Medulla oblongata (tissue), 1 donor: ENCODE measurements at regions not wholly inside any gene's neighbourhood (a gene's known extent, or its start where the extent isn't known, plus 50 kb on each side); places are given as distances from the start of the nearest gene placed in this dataset.

Experiments
- DNase-seq: peaks from one replicate; pipeline ENCODE4 v3.0.0-alpha.2; 2015; ENCODE audit errors: extremely low spot score

DNA sequence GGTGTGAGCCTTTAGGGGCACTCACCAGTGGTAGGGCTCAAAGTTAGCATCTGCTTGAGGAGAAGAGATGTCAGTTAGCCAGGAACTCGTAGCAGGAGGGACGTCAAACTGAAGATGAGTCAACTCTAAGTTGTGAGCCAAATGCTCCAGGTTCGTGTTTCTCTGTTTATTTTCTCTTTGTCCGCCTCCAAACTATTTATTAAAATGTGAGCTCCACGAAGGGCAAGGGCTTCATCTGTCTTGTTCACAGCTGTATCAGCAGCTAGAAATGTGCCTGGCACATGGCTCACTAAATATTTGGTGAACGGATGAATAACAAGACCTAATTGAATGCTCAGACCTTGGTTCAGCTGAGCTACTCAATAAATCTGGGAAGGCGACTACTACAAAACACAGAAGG is 248.9 kb downstream of the BCOR start:
- no peak for DNase-seq

DNA sequence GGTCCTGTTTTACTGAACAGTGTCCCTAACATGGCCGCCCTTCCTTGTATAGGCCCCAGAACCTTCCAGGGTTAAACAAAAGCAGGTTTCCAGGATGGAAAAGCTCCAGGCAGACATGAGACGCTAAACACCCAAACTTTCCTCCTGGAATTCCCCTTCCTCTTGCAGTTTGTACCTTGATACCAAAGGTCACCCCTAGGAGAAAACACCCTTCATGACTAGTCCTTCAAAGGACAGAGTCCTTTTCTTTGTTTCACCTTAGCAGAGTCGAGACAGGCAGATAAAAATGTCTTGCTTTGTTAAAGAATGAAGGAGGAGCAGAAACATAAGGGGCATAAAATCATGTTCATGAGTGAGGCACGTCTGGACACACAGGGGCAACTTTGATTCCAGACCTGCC is 247.5 kb downstream of the BCOR start:
- DNase-seq: no peak

- no peak for DNase-seq
These were observed 247.1 kb downstream of the BCOR start for GRCh38 chrX:39850630-39851152.

GRCh38 chrX:39851745-39852455 is 245.9 kb downstream of the BCOR start:
- no peak for DNase-seq

GRCh38 chrX:39852491-39852890 is 245.3 kb downstream of the BCOR start:
- DNase-seq: no peak

DNA sequence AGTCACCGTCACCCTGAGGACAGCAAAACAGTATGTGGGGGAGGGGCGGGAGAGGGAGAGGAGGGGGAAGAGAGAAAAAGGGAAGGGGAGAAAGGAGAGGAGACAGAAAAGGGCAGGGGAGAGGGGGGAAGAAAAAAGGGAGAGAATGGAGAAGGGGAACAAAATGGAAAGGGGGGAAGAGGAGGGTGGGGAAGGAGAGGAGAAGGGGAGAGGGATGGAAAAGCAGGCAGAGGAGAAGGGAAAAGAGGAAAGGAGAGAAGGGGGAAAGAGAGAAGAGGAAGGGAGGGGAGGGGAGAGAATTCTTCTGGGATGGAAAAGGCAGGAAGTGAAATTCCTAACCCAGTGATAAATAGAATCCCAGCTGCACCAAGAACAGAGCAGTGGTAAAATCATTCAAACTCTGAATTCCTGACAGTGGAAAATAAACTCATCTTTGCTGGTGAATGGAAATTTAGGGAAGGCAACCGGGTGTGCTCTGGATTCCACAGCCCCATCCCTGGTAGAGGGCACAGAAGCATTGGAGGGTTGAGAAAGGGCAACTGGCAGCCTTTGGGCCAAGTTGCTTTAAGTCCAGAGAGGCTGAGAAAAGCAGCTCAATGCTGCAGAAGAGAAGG is 244.2 kb downstream of the BCOR start:
- DNase-seq: no peak

DNA sequence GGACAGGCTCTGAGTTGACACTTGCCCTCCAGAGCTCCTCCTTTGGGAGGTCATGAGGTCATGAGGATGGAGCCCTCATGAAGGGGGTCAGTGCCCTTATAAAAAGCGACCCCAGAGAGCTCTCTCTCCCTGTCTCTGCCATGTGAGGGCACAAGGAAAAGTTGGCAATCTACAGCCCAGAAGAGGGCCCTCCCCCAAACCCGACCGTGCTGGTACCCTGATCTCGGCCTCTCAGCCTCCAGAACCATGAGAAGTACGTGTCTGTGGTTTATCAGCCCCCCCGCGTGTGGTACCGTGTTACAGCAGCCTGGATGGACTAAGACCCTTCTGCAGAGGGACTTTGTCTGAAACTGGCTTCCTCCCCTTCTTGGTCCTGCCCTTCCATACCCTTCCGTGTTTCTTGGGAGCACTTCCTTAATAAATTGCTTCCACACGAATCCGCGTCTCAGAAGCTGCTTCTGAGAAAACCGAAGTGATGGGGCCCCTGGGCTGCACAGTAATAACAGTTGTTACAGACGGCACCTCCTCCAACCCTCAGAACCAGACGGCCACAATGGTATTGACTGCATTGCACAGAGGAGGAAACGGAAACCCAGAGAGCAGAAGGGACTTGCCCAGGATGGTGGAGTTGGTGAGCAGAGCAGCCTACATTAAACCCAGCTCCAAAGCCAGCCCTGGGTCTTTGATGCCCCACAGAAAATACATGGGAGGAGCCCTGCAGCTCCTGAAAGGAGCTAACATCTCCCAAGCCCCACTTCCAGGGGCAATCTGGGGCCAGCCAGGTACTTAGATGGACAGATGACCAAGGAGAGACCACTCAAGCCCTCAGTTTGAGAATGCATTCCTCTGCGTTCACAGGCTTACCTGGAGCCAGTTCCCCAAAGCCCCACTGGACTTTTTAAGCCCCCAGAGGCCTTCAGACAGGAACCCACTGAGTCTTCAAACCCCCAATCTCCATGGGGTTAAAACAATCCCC is 242.7 kb downstream of the BCOR start:
- DNase-seq: no peak

DNA sequence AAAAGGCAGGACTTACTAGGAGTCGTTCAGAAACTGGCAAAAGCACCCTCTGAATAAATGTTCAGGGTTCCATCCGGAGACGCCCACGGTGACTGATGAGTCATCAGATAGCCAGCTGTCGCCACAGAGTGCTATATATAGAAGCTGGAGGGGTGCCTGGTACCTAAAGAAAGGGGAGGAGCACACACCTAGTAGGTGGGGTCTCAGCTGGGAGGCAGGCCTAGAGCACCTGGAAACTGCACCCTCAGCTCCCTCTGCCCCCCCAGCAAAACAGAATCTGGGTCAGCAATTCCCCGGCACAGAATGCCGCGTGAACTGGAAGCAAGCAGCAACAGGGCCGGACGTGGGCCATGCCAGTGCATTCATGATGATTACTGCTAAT is 242.0 kb downstream of the BCOR start:
- DNase-seq: no peak

DNA sequence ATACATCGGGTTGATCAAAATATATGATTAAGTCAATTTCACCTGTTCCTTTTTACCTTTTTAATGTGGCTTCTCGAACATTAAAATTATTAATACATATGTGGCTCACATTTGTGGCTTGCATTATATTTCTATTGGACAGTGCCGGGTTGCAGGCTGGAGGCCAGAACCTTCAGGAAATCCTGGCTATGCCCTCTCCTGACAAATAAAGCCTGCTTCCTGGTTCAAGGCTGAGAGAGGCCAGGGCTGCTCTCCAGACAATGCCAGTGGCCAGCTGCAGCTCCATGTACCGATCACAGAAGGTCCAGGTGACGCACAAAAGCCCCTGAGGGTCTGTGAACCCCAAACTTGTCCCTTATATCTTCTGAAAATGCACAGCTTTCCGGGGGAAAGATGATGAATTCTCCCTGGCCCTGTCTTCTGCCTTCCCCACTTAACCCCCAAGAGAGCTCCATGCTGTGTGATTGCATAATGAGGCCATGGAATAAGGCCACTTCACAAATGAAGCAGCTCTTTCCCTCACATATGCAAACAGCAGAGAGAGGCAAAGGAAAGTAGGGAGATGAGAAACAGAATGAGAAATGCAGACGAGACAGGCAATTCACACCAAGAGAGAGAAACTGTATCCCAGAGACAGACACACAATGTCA is 241.2 kb downstream of the BCOR start:
- no peak for DNase-seq

DNA sequence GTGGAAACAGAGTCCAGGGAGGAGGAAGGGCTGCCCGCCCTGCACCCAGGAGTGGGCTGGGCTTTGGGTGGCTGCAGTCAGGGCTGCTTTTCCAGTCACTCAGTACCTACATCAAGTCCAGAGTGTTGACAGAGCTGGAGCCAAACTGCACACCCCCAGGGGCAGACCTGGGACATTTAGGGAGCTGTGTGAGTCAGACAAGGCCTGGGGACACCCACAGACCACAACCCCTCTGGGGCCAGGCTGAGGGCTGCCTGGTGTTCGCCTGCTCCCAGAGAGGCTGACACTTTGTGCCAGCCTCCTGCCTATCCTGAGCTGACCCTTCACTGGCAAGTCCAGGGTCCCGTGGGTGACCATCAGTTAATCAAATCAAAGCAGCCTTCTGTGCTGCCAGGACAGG is 240.0 kb downstream of the BCOR start:
- DNase-seq: no peak

GRCh38 chrX:39859991-39860861 is 237.5 kb downstream of the BCOR start:
- DNase-seq: no peak

DNA sequence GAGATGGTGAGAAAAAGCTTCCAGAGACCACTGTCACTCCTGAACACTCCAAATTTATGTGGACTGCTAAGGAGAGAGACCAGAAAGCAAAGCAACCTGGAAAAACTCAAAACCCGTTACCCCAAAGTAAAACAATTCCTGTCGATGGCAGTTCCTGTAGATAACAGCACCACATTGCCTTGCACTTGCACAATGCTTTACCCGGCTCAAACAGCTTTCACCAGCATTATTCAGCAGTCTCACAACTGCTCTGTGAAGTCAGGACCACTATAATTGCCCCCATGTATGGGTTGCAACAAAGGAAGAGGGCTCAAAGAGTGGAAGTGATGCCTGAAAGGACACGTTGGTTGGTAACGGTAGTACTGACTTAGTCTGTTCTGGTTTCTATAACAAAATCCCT is 234.8 kb downstream of the BCOR start:
- DNase-seq: no peak

GRCh38 chrX:39866229-39866628 is 231.5 kb downstream of the BCOR start:
- DNase-seq: no peak

DNA sequence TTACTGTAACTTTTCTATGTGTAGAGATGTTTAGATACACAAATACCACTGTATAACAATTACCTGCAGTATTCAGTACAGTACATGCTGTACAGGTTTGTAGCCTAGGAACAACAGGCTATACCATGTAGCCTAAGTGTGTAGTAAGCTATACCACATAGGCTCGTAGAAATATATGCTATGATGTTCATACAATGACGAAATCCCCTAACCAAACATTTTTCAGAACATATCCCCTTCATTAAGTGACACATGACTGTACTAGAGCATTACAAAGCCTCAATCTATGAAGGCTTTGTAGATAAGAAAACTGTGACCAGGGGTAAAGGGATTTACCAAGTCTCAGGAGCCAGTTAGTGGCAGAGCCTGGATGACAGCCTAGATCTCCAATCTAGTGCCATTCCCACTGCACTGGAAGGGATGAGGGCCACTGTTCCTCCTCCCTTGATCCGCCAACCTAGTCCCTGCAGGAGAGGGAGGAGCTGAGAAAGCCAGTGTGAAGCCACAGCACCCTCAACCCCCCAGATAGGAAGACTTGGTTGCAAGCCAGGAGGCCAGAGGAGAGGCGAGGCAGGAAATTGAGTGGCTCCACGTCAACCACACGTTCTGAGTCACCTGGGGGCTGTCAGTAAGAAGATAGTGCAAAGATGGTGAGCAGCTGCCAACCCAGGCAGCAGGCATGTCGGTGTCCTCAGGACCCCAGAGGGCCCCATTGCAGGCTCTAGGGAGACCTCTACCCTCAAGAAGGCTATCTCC is 227.7 kb downstream of the BCOR start:
- no peak for DNase-seq

GRCh38 chrX:39871648-39872047 is 226.1 kb downstream of the BCOR start:
- no peak for DNase-seq

GRCh38 chrX:39873117-39873516 is 224.6 kb downstream of the BCOR start:
- no peak for DNase-seq

GRCh38 chrX:39874202-39874816 is 223.4 kb downstream of the BCOR start:
- DNase-seq: no peak

DNA sequence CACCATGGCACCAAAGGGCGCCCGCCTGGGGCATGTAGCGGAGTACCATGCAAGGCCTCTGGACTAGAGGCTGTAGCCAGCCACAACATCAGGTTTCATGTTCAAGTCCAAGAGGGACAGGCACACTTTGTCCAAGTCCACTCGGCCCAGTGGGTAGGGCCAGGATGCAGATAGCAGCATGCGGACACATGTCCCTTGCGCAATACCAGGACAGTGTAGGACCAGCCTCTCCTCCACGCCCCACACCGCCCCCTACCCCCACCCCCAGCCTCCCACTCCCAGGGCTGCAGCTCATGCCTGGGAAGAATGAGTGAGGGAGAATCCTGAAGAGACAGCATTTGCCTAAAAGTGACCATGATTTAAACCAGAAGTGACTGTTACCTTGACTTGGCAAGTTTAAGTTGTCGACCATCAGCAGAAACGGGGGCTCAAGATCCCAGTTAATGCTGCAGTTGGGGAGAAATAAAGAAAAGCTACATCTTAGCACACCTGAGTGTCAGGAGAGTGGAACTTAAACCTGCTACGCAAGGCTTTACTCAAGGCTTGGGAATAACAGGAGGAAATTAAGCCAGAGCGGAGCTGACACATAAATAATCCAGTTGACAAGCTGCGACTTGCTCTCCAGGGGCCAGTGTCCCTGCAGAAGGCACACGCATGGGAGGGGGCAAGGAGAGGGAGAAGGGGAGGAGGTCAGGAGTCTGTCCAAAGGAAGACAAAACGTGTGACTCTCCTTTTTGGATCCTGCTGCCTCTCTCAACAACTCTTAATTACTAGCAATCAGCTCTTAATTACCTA is 221.7 kb downstream of the BCOR start:
- DNase-seq: no peak

DNA sequence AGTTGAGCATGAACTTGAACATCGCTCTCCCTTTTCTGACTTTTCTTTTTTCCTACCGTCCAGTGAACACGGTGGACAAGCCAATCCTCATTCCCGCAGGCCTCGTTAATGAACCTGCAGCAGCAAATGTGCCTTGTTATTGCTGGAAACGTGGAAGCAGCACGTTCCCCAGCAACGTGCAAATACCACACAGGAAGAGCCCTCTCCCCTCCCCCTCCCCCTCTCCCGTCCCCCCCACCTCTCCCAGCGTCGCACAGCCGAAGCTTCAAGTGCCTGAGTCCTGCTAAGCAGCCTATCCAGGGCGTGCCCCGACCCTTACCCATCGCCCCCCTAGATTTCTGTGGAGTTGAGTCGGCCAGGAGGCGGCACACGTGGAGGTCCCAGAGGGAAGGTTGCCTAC is 219.9 kb downstream of the BCOR start:
- no peak for DNase-seq
